ENCODE measurements at regions not wholly inside any gene's neighbourhood (a gene's known extent, or its start where the extent isn't known, plus 50 kb on each side); places are given as distances from the start of the nearest gene placed in this dataset.
"Not testable (repeated sequence)": the region's sequence is repeated elsewhere in the genome, so short reads cannot be mapped to it uniquely, and the experiment has no call there.

- DNase-seq (ENCODE audit: low spot score) = no peak
- in situ Hi-C loops (cut with HindIII; ENCODE audit: low sequenced_read_pairs) = no loop called here
These were observed 367.2 kb downstream of the OTOL1 start for GRCh38 chr3:161863775-161864174.

- in situ Hi-C loops (cut with HindIII; ENCODE audit: low sequenced_read_pairs) = no loop called here
- no peak for DNase-seq (ENCODE audit: low spot score)
These were observed 369.6 kb downstream of the OTOL1 start for GRCh38 chr3:161866176-161866575.

DNA sequence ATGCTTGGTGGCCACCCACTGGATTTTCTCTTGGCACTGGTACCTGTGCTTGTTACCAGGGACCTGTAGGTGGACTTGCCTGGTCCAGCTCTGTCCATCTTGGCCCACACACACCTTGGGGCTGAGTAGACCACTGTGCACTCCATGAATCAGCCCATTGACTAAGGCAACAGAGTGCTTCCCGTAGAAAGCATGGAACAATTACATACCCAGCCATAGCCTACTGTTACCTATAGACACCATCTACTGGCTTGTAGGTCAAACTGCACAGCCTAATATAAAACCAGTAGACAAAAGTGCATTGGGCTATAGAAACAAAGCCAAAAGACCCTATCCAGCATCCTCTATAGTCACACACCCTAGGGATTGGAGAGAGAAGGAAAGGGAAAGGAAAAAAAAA is 378.9 kb downstream of the OTOL1 start:
- in situ Hi-C loops (cut with HindIII; ENCODE audit: low sequenced_read_pairs) = no loop called here
- DNase-seq (ENCODE audit: low spot score) = no peak

DNA sequence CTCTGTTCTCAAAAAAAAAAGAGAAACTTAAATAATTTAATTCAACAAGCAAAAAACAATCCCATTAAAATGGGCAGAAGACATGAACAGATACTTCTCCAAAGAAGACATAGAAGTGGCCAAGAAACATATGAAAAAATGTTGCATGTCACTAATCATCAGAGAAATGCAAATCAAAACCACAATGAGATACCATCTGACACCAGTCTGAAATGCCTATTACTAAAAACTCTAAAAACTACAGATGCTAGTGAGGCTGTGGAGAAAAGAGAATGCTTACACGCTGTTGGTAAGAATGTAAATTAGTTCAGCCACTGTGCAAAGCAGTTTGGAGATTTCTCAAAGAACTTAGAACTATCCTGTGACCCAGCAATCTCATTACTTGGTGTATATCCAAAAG is 382.9 kb downstream of the OTOL1 start:
- no peak for DNase-seq (ENCODE audit: low spot score)
- in situ Hi-C loops (cut with HindIII; ENCODE audit: low sequenced_read_pairs) = no loop called here

GRCh38 chr3:161884830-161885229 is 388.2 kb downstream of the OTOL1 start:
- no peak for DNase-seq (ENCODE audit: low spot score)
- in situ Hi-C loops (cut with HindIII; ENCODE audit: low sequenced_read_pairs) = no loop called here

GRCh38 chr3:161890147-161890625 is 393.6 kb downstream of the OTOL1 start:
- in situ Hi-C loops (cut with HindIII; ENCODE audit: low sequenced_read_pairs) = no loop called here
- no peak for DNase-seq (ENCODE audit: low spot score)

DNA sequence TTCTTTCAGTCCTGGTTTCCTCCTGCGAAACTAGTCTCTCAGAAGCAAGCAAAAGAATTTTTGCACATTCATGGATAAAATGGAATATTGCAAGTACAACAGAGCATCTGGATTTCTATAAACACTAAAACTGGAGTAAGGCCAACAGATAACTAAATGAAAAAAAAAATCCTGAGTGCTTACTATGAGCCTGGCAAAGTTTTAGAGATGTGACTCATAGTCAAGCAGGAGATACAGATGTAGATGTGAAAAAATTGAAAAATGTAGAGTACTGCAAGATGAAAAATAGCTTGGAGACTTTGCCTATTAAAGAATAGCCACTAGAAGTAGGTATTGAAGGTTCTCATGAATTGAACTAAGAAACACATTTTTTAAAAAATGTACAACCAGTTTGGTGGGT is 397.4 kb downstream of the OTOL1 start:
- no peak for DNase-seq (ENCODE audit: low spot score)
- in situ Hi-C loops (cut with HindIII; ENCODE audit: low sequenced_read_pairs) = no loop called here

DNA sequence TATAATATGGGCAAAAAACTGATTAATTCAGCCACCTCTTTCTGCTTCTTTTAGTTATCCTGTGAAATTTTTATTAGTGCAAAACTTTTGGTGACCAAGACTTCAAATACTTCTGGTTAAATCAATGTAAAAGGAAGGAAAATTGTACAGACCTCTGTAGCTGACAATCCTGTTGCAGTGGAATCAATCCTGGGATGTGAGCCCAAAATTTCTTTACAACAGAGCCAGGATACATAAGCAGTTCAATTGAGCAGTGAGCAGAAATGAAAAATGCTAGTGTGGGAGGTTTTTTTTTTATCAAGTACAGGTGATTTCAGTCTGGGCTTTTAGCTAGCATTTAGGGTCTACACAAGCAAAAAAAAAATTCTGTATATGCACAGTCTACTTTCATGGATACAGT is 398.0 kb downstream of the OTOL1 start:
- in situ Hi-C loops (cut with HindIII; ENCODE audit: low sequenced_read_pairs) = no loop called here
- DNase-seq (ENCODE audit: low spot score) = no peak

DNA sequence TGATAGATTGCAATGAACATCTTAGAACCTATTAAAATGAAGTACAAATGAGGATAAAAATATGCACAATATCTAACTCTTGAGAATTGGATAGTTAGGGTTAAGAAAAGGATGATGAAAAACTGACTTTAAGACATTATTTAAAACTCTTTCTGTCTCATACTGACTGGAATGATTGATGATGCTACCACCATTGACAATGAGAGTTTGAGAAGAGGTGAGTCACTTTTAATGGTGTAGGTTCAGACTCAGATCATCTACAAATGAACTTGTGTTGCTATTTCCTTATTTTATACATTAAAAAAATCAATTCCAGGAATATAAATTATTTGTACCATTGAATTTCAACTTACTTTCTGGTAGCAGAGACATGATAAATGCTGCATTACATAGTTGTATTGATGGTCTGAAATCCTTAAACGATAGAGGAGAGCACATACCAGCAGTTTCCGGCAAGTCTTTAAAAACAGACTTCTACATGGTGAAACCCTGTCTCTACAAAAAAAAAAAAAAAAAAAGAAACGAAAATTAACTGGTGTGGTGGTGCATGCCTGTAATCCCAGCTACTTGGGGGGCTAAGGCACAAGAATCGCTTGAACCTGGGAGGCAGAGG is 409.0 kb downstream of the OTOL1 start:
- in situ Hi-C loops (cut with HindIII; ENCODE audit: low sequenced_read_pairs) = no loop called here
- DNase-seq (ENCODE audit: low spot score) = no peak

DNA sequence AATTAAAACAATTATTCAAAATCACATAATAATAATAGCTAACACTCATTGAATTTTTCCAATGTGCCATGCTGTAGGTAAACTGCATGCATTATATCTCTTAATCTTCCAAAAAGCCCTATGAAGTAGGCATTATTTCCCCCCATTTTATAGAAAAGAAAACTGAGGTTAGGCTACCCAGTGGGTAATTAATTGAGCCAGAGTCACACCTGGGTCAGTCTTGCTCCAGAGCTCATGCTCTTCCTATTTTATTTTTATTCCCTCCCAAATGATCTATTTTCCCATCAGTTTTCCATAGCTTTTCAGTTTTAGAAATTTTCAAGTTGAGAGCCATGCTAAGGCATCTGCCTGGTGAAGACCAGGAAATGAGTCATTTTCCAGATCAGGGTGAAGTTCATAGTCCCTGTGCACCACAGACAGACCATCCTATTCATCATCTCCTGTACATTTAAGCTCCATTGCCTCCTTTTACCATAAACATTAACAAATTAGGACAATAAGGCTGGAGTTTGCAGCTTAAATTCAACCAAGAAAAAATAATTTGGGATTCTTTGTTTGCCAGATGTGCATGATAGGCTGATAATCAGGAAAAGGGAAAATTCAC is 417.3 kb downstream of the OTOL1 start:
- no peak for DNase-seq (ENCODE audit: low spot score)
- in situ Hi-C loops (cut with HindIII; ENCODE audit: low sequenced_read_pairs) = no loop called here

DNA sequence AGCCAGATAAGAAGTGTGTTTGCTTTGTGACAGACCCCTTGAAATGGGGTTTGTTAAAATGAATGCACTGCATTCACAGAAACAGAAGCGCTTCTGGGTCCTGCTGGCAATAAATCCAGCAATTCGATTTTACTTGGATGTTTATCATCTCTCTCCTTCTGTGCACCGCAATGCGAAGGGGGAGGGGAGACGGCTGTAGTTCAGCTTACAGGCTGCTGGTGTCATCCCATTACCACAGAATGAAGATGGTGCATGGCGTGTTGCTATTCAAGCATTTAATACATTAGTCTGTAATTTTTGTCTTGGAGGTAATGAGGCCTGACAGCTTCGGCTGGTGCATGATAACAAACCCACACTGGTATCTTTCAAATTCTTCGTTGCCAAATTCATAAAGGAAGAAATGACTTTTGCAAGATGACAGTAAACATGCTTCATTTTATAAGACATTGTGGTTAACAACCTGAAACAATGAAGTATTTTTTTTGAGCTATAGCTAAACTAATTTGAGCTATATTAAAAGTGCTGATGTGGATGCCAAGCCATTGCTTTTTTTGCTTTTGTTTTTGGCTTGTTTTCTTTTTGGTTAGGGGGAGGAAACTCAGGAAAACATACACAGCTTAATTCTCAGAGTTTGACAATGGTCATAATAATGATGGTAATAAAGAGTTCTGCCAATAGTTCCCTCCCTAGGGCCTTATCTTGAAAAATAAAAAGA is 418.3 kb downstream of the OTOL1 start:
- in situ Hi-C loops (cut with HindIII; ENCODE audit: low sequenced_read_pairs) = no loop called here
- DNase-seq (ENCODE audit: low spot score) = peak; percentile 29

DNA sequence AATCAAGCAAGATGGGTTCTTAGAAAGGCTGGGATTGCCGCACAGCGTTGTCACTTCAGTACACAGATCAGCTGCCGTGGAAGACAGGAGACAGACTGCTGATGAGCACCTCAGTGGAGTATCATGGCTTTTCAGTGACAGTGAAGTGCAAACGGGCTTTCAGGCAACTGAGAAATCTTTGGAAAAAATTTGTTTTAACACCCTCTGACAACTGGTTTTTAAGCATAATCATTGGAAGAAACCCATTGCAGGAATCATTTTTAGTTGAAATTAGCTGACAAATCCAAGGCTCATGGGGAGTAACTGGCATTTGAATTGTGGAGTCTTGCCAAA is 418.8 kb downstream of the OTOL1 start:
- in situ Hi-C loops (cut with HindIII; ENCODE audit: low sequenced_read_pairs) = no loop called here
- peak; percentile 19 for DNase-seq (ENCODE audit: low spot score)

GRCh38 chr3:161920196-161920595 is 423.6 kb downstream of the OTOL1 start:
- in situ Hi-C loops (cut with HindIII; ENCODE audit: low sequenced_read_pairs) = no loop called here
- no peak for DNase-seq (ENCODE audit: low spot score)

DNA sequence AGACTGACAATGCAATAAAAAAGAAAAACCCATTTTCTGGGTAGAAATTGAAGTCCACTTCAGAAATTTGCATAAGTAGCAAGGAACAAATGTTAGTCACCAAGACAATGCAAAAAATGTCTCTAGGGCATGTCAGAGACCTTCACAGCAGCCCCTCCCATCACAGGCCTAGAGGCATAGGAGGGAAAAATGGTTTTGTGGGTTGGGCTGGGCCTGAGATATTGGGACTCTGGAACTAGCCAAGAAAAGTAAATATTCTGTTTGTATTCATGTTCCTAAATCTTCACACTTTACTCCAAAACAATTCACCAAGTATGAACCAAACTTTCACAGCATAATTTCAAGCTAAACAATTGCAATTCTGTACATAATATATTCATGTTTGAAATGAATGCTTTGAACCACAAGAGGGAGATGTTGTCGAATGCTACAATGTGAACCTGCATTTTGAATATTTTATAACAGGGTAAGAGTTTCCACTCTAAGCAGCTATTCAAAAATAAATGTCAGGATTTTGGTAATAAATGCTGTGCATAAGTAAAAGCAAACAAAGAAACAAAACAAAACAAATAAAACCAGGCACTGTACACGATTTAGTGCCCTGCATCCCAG is 429.2 kb downstream of the OTOL1 start:
- in situ Hi-C loops (cut with HindIII; ENCODE audit: low sequenced_read_pairs) = no loop called here
- DNase-seq (ENCODE audit: low spot score) = no peak

GRCh38 chr3:161927131-161927530 is 430.5 kb downstream of the OTOL1 start:
- in situ Hi-C loops (cut with HindIII; ENCODE audit: low sequenced_read_pairs) = no loop called here
- DNase-seq (ENCODE audit: low spot score) = no peak

GRCh38 chr3:161939918-161940620 is 443.5 kb downstream of the OTOL1 start:
- in situ Hi-C loops (cut with HindIII; ENCODE audit: low sequenced_read_pairs) = no loop called here
- DNase-seq (ENCODE audit: low spot score) = no peak

DNA sequence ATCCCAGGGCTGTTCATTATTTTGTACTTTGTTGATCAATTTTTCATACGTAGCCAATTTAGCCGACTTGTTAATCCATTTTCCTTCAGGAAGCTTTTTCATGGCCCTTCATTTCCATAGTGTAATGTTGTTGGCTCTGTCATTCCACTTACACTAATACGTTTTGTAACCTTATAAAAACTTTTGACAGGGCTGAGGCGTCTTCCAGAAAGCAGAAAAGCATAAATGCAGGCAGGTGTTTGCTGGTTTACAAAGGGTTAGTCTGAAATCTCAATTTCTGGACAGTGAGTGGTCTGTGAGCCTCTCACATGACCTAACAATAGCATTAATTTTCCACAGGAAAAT is 444.0 kb downstream of the OTOL1 start:
- in situ Hi-C loops (cut with HindIII; ENCODE audit: low sequenced_read_pairs) = no loop called here
- no peak for DNase-seq (ENCODE audit: low spot score)

- in situ Hi-C loops (cut with HindIII; ENCODE audit: low sequenced_read_pairs) = no loop called here
- no peak for DNase-seq (ENCODE audit: low spot score)
These were observed 445.3 kb downstream of the OTOL1 start for GRCh38 chr3:161941891-161942290.

DNA sequence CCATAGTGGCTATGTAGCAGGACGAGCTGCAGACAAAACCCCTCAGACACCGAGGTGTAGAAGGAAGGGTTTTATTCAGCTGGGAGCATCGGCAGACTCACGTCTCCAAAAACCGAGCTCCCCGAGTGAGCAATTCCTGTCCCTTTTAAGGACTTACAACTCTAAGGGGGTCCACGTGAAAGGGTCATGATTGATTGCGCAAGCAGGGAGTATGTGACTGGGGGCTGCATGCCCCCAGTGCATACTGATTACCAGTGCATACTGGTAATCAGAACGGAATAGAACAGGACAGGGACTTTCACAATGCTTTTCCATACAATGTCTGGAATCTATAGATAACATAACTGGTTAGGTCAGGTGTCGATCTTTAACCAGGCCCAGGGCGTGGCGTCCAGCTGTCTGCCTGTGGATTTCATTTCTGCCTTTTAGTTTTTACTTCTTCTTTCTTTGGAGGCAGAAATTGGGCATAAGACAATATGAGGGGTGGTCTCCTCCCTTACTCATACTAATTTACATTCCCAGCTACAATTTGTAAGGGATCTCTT is 447.3 kb downstream of the OTOL1 start:
- in situ Hi-C loops (cut with HindIII; ENCODE audit: low sequenced_read_pairs) = not testable (repeated sequence)

More for the DNA sequence above, 447.3 kb downstream of the OTOL1 start:
- not testable (repeated sequence) for DNase-seq (ENCODE audit: low spot score)

Data from G401 (cell line).